H9 (cell line): ENCODE measurements at regions not wholly inside any gene's neighbourhood (a gene's known extent, or its start where the extent isn't known, plus 50 kb on each side); places are given as distances from the start of the nearest gene placed in this dataset.

ENCODE experiments used
- DNase-seq: peaks from one replicate; pipeline ENCODE4 v3.0.0-alpha.2; 2017
- H2AFZ ChIP-seq: one replicate; pipeline ENCODE4 v1.6.1; 2013; ENCODE audit warnings: mild to moderate bottlenecking, low read length, control low read depth, moderate library complexity
- H2AK5ac ChIP-seq: 2 replicates; pipeline ENCODE4 v1.6.1; 2013; ENCODE audit warnings: low read length, control low read depth, mixed read lengths; ENCODE audit not compliant: insufficient read length
- H2BK120ac ChIP-seq: one replicate; pipeline ENCODE4 v1.6.1; 2013; ENCODE audit warnings: low read depth, mild to moderate bottlenecking, low read length, control low read depth, inconsistent platforms; ENCODE audit not compliant: poor library complexity, severe bottlenecking
- H2BK12ac ChIP-seq: 2 replicates; pipeline ENCODE4 v1.6.1; 2013; ENCODE audit warnings: low read length, control low read depth, mixed read lengths, low read depth; ENCODE audit not compliant: insufficient read length
- H2BK15ac ChIP-seq: 2 replicates; pipeline ENCODE4 v1.6.1; 2013; ENCODE audit warnings: low read depth, low read length, control low read depth
- H2BK20ac ChIP-seq: one replicate; pipeline ENCODE4 v1.6.1; 2013; ENCODE audit warnings: low read depth, mild to moderate bottlenecking, low read length, control low read depth, inconsistent platforms; ENCODE audit not compliant: poor library complexity, severe bottlenecking
- H2BK5ac ChIP-seq: 2 replicates; pipeline ENCODE4 v1.6.1; 2013; ENCODE audit warnings: low read length, control low read depth, mixed read lengths; ENCODE audit not compliant: insufficient read length
- H3K14ac ChIP-seq: 2 replicates; pipeline ENCODE4 v1.6.1; 2013; ENCODE audit warnings: low read length, control low read depth; ENCODE audit not compliant: insufficient read depth
- H3K18ac ChIP-seq: 2 replicates; pipeline ENCODE4 v1.6.1; 2013; ENCODE audit warnings: low read depth, mild to moderate bottlenecking, mixed read lengths, low read length, control low read depth; ENCODE audit not compliant: insufficient read length
- H3K23ac ChIP-seq: 2 replicates; pipeline ENCODE4 v1.6.1; 2013; ENCODE audit warnings: low read length, control low read depth, mixed read lengths, low read depth; ENCODE audit not compliant: insufficient read length
- H3K23me2 ChIP-seq: 2 replicates; pipeline ENCODE4 v1.6.1; 2013; ENCODE audit warnings: low read depth, mild to moderate bottlenecking, mixed read lengths, low read length, control low read depth; ENCODE audit not compliant: insufficient read length, poor library complexity, severe bottlenecking
- H3K27ac ChIP-seq: 2 replicates; pipeline ENCODE4 v1.5.1; 2013; ENCODE audit warnings: low read length, control low read depth, mixed read lengths, low read depth; ENCODE audit not compliant: insufficient read length
- H3K27me3 ChIP-seq: 2 replicates; pipeline ENCODE4 v1.6.1; 2013; ENCODE audit warnings: low read length, control low read depth, inconsistent platforms; ENCODE audit not compliant: insufficient read depth
- H3K4ac ChIP-seq: 2 replicates; pipeline ENCODE4 v1.6.1; 2013; ENCODE audit warnings: low read depth, mild to moderate bottlenecking, control low read depth, inconsistent platforms, low read length, moderate library complexity
- H3K4me1 ChIP-seq: 2 replicates; pipeline ENCODE4 v1.6.1; 2013; ENCODE audit warnings: low read length, control low read depth, inconsistent platforms; ENCODE audit not compliant: insufficient read depth
- H3K4me2 ChIP-seq: 2 replicates; pipeline ENCODE4 v1.6.1; 2013; ENCODE audit warnings: low read length, control low read depth, mixed read lengths; ENCODE audit not compliant: insufficient read length, insufficient read depth
- H3K56ac ChIP-seq: 2 replicates; pipeline ENCODE4 v1.6.1; 2013; ENCODE audit warnings: low read depth, mild to moderate bottlenecking, mixed read lengths, low read length, control low read depth; ENCODE audit not compliant: insufficient read length
- H3K79me1 ChIP-seq: 2 replicates; pipeline ENCODE4 v1.6.1; 2013; ENCODE audit warnings: low read depth, mild to moderate bottlenecking, moderate library complexity, low read length, control low read depth, inconsistent platforms; ENCODE audit not compliant: insufficient read depth, poor library complexity, severe bottlenecking
- H3K79me2 ChIP-seq: 2 replicates; pipeline ENCODE4 v1.6.1; 2013; ENCODE audit warnings: low read length, control low read depth, inconsistent platforms; ENCODE audit not compliant: insufficient read depth
- H3K9ac ChIP-seq: 2 replicates; pipeline ENCODE4 v1.6.1; 2013; ENCODE audit warnings: low read length, control low read depth, mixed read lengths; ENCODE audit not compliant: insufficient read length; ENCODE audit errors: extremely low read depth
- H3K9me3 ChIP-seq: one replicate; pipeline ENCODE4 v1.6.1; 2013; ENCODE audit warnings: low read depth, low read length, inconsistent platforms; ENCODE audit not compliant: control insufficient read depth
- H3T11ph ChIP-seq: one replicate; pipeline ENCODE4 v1.6.1; 2013; ENCODE audit warnings: mild to moderate bottlenecking, low read length, control low read depth, inconsistent platforms
- H4K20me1 ChIP-seq: one replicate; pipeline ENCODE4 v1.6.1; 2013; ENCODE audit not compliant: control insufficient read depth, insufficient read length, insufficient read depth
- H4K5ac ChIP-seq: 2 replicates; pipeline ENCODE4 v1.6.1; 2013; ENCODE audit warnings: low read depth, mild to moderate bottlenecking, mixed read lengths, low read length, control low read depth; ENCODE audit not compliant: insufficient read length
- H4K8ac ChIP-seq: replicated peaks from 2 replicates; pipeline ENCODE4 v1.6.1; 2013; ENCODE audit warnings: low read length, control low read depth, mixed read lengths, low read depth; ENCODE audit not compliant: insufficient read length
- H4K91ac ChIP-seq: 2 replicates; pipeline ENCODE4 v1.6.1; 2013; ENCODE audit warnings: low read depth, mild to moderate bottlenecking, moderate library complexity, mixed read lengths, low read length, control low read depth; ENCODE audit not compliant: insufficient read length
- H3K27ac Mint-ChIP-seq, 3 experiments: 2 replicates in 2 of 3; 3 replicates in 1 of 3; pipeline ENCODE4 v1.8.0; 2020 to 2021; ENCODE audit warnings: mixed read lengths in 3 of 3, mild to moderate bottlenecking in 1 of 3, moderate library complexity in 1 of 3
- H3K27me3 Mint-ChIP-seq: 2 replicates; pipeline ENCODE4 v1.8.0; 2021; ENCODE audit warnings: low read depth, mild to moderate bottlenecking, moderate library complexity, mixed read lengths
- H3K36me3 Mint-ChIP-seq, 3 experiments: 2 replicates in 2 of 3; 3 replicates in 1 of 3; pipeline ENCODE4 v1.8.0; 2020 to 2021; ENCODE audit warnings: low read depth in 3 of 3, mixed read lengths in 3 of 3; ENCODE audit not compliant: insufficient read depth in 1 of 3
- H3K4me1 Mint-ChIP-seq, 2 experiments: 2 replicates each; pipeline ENCODE4 v1.8.0; 2020; ENCODE audit warnings: mixed read lengths in 2 of 2
- H3K4me3 Mint-ChIP-seq, 2 experiments: 2 replicates in 1 of 2; 3 replicates in 1 of 2; pipeline ENCODE4 v1.8.0; 2020 to 2021; ENCODE audit warnings: mild to moderate bottlenecking in 2 of 2, mixed read lengths in 2 of 2, moderate library complexity in 1 of 2
- H3K9me3 Mint-ChIP-seq, 2 experiments: 2 replicates in 1 of 2; 3 replicates in 1 of 2; pipeline ENCODE4 v1.8.0; 2020; ENCODE audit warnings: mild to moderate bottlenecking in 2 of 2, mixed read lengths in 2 of 2, moderate library complexity in 1 of 2
- WGBS: extraction: QIAGEN DNeasy Blood & Tissue Kit; methylation state at CpG from one replicate; pipeline ENCODE4 v1.1.7; 2013; ENCODE audit warnings: missing lambda C conversion rate, low lambda C conversion rate, mixed read lengths; ENCODE audit not compliant: insufficient read length; ENCODE audit errors: extremely low coverage; 5-methylcytosine and 5-hydroxymethylcytosine counted together
- TF ChIP-seq, protein P1 (sequence below): fragments of 200-600 bp; sonication (generic); conservative IDR thresholded peaks from 3 replicates; pipeline ENCODE4 v1.8.0; 2021; ENCODE audit warnings: antibody characterized with exemption, mild to moderate bottlenecking

GRCh38 chr3:4011166-4011565 is 211.9 kb downstream of the LRRN1 start:
- H3T11ph ChIP-seq = no peak overlapping the region
- no peak overlapping the region for H4K91ac ChIP-seq
- H2BK5ac ChIP-seq = no peak overlapping the region
- H3K4me2 ChIP-seq = no peak overlapping the region
- H3K14ac ChIP-seq = no peak overlapping the region
- H3K9ac ChIP-seq = no peak overlapping the region
- H3K27me3 ChIP-seq = no peaks in the 10 kb centered on the region
- no peak overlapping the region for H2AFZ ChIP-seq
- H3K23ac ChIP-seq = no peak overlapping the region
- H4K5ac ChIP-seq = no peak overlapping the region
- H3K27ac Mint-ChIP-seq = no peak overlapping the region
- H3K79me2 ChIP-seq = no peaks in the 10 kb centered on the region
- H2BK15ac ChIP-seq = no peak overlapping the region
- no peak for DNase-seq
- peaks cover 8 to 11% of the 10 kb centered on the region in 2 experiments; a peak in 4 of 5 replicates for H3K9me3 Mint-ChIP-seq
- no peaks in the 10 kb centered on the region; the same call in 1 of the 2 replicates for H3K4me1 ChIP-seq
- H2BK12ac ChIP-seq = no peak overlapping the region
- no peak overlapping the region for H3K4ac ChIP-seq
- no peak overlapping the region for H3K27ac ChIP-seq
- H3K23me2 ChIP-seq = no peaks in the 10 kb centered on the region
- TF ChIP-seq, protein P1, sequence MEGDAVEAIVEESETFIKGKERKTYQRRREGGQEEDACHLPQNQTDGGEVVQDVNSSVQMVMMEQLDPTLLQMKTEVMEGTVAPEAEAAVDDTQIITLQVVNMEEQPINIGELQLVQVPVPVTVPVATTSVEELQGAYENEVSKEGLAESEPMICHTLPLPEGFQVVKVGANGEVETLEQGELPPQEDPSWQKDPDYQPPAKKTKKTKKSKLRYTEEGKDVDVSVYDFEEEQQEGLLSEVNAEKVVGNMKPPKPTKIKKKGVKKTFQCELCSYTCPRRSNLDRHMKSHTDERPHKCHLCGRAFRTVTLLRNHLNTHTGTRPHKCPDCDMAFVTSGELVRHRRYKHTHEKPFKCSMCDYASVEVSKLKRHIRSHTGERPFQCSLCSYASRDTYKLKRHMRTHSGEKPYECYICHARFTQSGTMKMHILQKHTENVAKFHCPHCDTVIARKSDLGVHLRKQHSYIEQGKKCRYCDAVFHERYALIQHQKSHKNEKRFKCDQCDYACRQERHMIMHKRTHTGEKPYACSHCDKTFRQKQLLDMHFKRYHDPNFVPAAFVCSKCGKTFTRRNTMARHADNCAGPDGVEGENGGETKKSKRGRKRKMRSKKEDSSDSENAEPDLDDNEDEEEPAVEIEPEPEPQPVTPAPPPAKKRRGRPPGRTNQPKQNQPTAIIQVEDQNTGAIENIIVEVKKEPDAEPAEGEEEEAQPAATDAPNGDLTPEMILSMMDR = no peak
- no peak overlapping the region for H2BK20ac ChIP-seq
- peaks cover 1% of the 10 kb centered on the region; the same call in 1 of the 2 replicates for H3K27me3 Mint-ChIP-seq
- no peak overlapping the region for H4K8ac ChIP-seq
- H3K4me3 Mint-ChIP-seq = no peak overlapping the region
- H3K56ac ChIP-seq = no peak overlapping the region
- H2AK5ac ChIP-seq = no peak overlapping the region
- peaks cover 0 to 13% (median 0%) of the 10 kb centered on the region in 3 experiments; a peak in 2 of 7 replicates for H3K36me3 Mint-ChIP-seq
- no peaks in the 10 kb centered on the region for H4K20me1 ChIP-seq
- peaks cover 6% of the 10 kb centered on the region in 2 experiments for H3K4me1 Mint-ChIP-seq
- no peaks in the 10 kb centered on the region for H3K79me1 ChIP-seq
- no CpG with 5 or more reads among the region's 1 CpG for WGBS
- H3K9me3 ChIP-seq = no peaks in the 10 kb centered on the region
- H3K18ac ChIP-seq = no peak overlapping the region
- no peak overlapping the region for H2BK120ac ChIP-seq
